Thyroid gland (tissue), 4 donors: ENCODE measurements at regions not wholly inside any gene's neighbourhood (a gene's known extent, or its start where the extent isn't known, plus 50 kb on each side); places are given as distances from the start of the nearest gene placed in this dataset.

Source experiments
- DNase-seq, 2 donors: peaks; one replicate each; pipeline ENCODE4 v3.0.0-alpha.2; 2019
- H3K27ac ChIP-seq, 3 donors: fragments of 200-600 bp; sonication (generic); 1 replicate in 2 of 3; 2 replicates in 1 of 3; pipeline ENCODE4 v1.5.1; 2016 to 2019; ENCODE audit warnings: mild to moderate bottlenecking in 1 of 3, moderate library complexity in 1 of 3
- H3K27me3 ChIP-seq: fragments of 200-600 bp; sonication (generic); one replicate; pipeline ENCODE4 v1.5.1; 2019
- H3K36me3 ChIP-seq, 2 donors: fragments of 200-600 bp; sonication (generic); one replicate each; pipeline ENCODE4 v1.5.1; 2016 to 2019
- H3K4me1 ChIP-seq, 2 donors: fragments of 200-600 bp; sonication (generic); one replicate each; pipeline ENCODE4 v1.5.1; 2017 to 2019
- H3K4me3 ChIP-seq, 3 donors: fragments of 200-600 bp; sonication (generic); replicated peaks in 1 of 3; 1 replicate in 2 of 3; 2 replicates in 1 of 3; pipeline ENCODE4 v1.5.1; 2016; ENCODE audit warnings: mild to moderate bottlenecking in 1 of 3
- H3K9me3 ChIP-seq: fragments of 200-600 bp; sonication (generic); one replicate; pipeline ENCODE4 v1.5.1; 2017
- POLR2A ChIP-seq, 2 donors: fragments of 450-650 bp; IDR thresholded peaks; one replicate each; pipeline ENCODE4 v1.6.1; 2017; ENCODE audit warnings: antibody characterized with exemption in 2 of 2, mild to moderate bottlenecking in 2 of 2, moderate library complexity in 1 of 2
- WGBS, 2 donors: methylation state at CpG; one replicate each; pipeline ENCODE4 v1.1.5; 2017; 5-methylcytosine and 5-hydroxymethylcytosine counted together
- intact Hi-C: fragments of 100-400 bp; cut with DNase I; formaldehyde crosslinking; loops from one replicate; pipeline ENCODE4 v1.15.1; 2023
- TF ChIP-seq, protein P1 (sequence below), 6 experiments: fragments of 200-600 bp in 3 of 6; fragments of 450-650 bp in 3 of 6; sonication (generic) in 3 of 6; IDR thresholded peaks; one replicate each; pipeline ENCODE4 v1.5.1; 2016 to 2019; ENCODE audit warnings: antibody characterized with exemption in 6 of 6, mild to moderate bottlenecking in 2 of 6, inconsistent platforms in 1 of 6, moderate library complexity in 1 of 6

DNA sequence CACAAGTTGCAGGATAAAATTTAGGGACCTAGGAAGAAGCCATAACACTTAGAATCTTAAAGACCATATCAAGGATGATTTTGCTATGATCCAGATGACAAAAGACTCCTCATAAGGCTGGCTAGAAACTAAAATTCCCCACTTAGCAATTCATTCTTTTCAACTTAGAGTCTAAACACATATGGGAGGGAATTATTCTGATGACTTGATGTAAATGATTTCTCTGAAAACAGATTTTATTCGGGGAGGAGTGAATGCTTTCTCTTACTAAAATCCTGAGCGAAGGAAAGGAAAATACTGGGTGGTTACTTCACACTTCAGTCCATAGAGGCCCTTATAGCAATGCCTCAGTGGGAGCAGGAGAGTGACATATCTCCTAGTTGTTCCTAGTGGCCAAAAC lies 138.7 kb upstream of the SORCS1 start:
- no peaks in the 10 kb centered on the region for H3K36me3 ChIP-seq
- DNase-seq: no peak
- H3K27ac ChIP-seq: no peak overlapping the region
- TF ChIP-seq POLR2A (IDR thresholded peaks at IDR 0.05): no peak
- TF ChIP-seq, protein P1, sequence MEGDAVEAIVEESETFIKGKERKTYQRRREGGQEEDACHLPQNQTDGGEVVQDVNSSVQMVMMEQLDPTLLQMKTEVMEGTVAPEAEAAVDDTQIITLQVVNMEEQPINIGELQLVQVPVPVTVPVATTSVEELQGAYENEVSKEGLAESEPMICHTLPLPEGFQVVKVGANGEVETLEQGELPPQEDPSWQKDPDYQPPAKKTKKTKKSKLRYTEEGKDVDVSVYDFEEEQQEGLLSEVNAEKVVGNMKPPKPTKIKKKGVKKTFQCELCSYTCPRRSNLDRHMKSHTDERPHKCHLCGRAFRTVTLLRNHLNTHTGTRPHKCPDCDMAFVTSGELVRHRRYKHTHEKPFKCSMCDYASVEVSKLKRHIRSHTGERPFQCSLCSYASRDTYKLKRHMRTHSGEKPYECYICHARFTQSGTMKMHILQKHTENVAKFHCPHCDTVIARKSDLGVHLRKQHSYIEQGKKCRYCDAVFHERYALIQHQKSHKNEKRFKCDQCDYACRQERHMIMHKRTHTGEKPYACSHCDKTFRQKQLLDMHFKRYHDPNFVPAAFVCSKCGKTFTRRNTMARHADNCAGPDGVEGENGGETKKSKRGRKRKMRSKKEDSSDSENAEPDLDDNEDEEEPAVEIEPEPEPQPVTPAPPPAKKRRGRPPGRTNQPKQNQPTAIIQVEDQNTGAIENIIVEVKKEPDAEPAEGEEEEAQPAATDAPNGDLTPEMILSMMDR (IDR thresholded peaks at IDR 0.05): no peak
- 89 to 90% methylated on average over 2 of the region's 2 CpGs for WGBS, 2 donors
- H3K9me3 ChIP-seq: no peaks in the 10 kb centered on the region
- H3K4me1 ChIP-seq: no peaks in the 10 kb centered on the region
- intact Hi-C loops: no loop called here
- no peaks in the 10 kb centered on the region for H3K27me3 ChIP-seq
- H3K4me3 ChIP-seq: no peak overlapping the region

DNA sequence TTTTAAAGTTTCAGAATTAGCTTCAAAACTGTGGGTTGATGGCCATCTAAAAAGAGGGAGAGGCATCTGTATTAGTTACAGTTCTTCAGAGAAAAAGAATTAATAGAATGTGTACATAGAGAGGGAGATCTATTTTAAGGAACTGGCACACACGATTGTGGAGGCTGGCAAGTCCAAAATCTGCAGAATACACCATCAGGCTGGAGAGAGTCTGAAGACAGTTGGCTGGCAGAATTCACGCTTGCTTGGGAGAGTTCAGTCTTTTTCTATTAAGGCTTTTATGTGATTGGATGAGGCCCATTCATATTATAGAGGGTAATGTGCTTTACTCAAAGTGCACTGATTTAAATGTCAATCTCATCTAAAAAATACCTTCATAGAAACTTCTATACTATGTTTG lies 135.1 kb upstream of the SORCS1 start:
- 86 to 87% methylated on average over 2 of the region's 2 CpGs for WGBS, 2 donors
- intact Hi-C loops: no loop called here
- Histone ChIP-seq H3K9me3 (no peaks in the 10 kb centered on the region), H3K4me1 (no peaks in the 10 kb centered on the region), H3K4me3 (no peak overlapping the region), H3K36me3 (no peaks in the 10 kb centered on the region), H3K27me3 (no peaks in the 10 kb centered on the region), H3K27ac (no peak overlapping the region)
- DNase-seq: no peak
- no peak for TF ChIP-seq POLR2A (IDR thresholded peaks at IDR 0.05)
- TF ChIP-seq, protein P1 (IDR thresholded peaks at IDR 0.05): no peak

DNA sequence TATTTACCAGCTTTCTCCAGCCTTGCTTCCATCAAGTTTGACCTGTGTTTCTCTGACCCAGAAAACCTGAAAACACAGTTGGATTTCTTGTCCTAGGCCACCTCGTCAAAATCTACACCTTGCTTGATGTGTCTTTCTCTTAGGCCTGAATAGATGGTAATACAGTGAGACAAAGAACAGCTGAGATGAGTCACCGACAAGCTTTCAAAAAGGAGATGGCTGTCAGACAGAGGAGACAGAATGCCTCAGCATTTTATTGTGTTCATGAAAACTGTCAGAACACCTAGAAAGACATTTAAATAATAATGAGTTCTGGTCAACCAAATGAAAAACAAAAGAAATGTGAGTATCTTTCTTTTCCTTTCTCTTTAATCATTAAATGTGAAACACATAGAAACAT lies 119.7 kb upstream of the SORCS1 start:
- TF ChIP-seq, protein P1 (IDR thresholded peaks at IDR 0.05): no peak
- no peak for TF ChIP-seq POLR2A (IDR thresholded peaks at IDR 0.05)
- WGBS, 2 donors: 82 to 93% methylated on average over 2 of the region's 2 CpGs

DNA sequence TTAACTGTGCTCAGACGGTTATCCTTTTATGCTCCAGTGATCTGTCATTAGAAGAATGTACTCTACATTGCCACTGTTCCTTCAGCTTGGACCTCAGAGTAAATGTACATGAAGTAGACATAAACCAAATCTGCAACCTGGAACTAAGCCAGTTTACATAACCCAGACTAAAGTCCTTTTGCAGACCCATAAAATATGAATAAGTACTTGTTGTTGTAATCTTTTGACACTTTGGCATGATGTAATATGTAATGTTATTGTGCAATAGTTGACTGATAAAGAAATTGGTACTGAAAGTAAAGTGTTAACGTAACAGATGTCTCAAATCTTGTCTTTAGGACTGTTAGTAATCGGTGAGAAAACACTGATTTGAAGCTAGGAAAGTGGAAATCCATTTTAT lies 115.8 kb upstream of the SORCS1 start:
- Histone ChIP-seq H3K27me3 (no peaks in the 10 kb centered on the region), H3K9me3 (no peaks in the 10 kb centered on the region), H3K4me1 (no peaks in the 10 kb centered on the region), H3K4me3 (no peak overlapping the region), H3K36me3 (no peaks in the 10 kb centered on the region), H3K27ac (no peak overlapping the region)
- intact Hi-C loops: no loop called here
- WGBS, 2 donors: 43 to 54% methylated on average over 3 of the region's 3 CpGs
- no peak for DNase-seq
- TF ChIP-seq, protein P1 (IDR thresholded peaks at IDR 0.05): no peak
- TF ChIP-seq POLR2A (IDR thresholded peaks at IDR 0.05): no peak

More for the DNA sequence above, 119.7 kb upstream of the SORCS1 start:
- no peaks in the 10 kb centered on the region for H3K27me3 ChIP-seq
- no peak overlapping the region for H3K27ac ChIP-seq
- intact Hi-C loops: no loop called here
- H3K9me3 ChIP-seq: no peaks in the 10 kb centered on the region
- H3K4me1 ChIP-seq: no peaks in the 10 kb centered on the region
- no peak for DNase-seq
- H3K36me3 ChIP-seq: no peaks in the 10 kb centered on the region
- H3K4me3 ChIP-seq: no peak overlapping the region

DNA sequence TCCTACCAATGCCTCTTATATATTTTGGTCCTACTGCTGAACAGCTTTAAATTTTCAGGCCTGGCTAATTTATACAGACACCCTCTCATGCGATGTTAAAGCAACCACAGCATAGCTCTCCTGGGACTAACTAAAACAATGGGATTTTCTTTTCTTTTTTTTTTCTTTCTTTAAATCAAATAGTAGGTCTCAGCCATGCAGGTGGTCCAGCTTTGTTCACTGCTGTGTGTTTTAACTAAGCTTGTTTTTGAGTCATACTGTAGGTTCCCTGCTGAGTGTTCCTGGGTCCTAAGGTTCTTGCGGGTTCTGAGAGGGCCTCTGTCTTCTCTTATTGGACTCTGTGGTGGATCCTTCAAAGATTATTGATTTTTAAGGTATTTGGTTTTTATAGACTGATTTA lies 113.1 kb upstream of the SORCS1 start:
- intact Hi-C loops: no loop called here
- WGBS, 2 donors: 72% methylated on average over 2 of the region's 2 CpGs
- H3K36me3 ChIP-seq: no peaks in the 10 kb centered on the region
- no peaks in the 10 kb centered on the region for H3K27me3 ChIP-seq
- no peaks in the 10 kb centered on the region for H3K9me3 ChIP-seq
- no peak overlapping the region for H3K4me3 ChIP-seq
- H3K27ac ChIP-seq: no peak overlapping the region
- no peak for DNase-seq
- no peak for TF ChIP-seq POLR2A (IDR thresholded peaks at IDR 0.05)
- TF ChIP-seq, protein P1 (IDR thresholded peaks at IDR 0.05): no peak
- no peaks in the 10 kb centered on the region for H3K4me1 ChIP-seq
